ENCODE measurements at regions not wholly inside any gene's neighbourhood (a gene's known extent, or its start where the extent isn't known, plus 50 kb on each side); places are given as distances from the start of the nearest gene placed in this dataset.
A peak's percentile ranks its signal among the peaks of the same experiment; 100 is the strongest.

DNA sequence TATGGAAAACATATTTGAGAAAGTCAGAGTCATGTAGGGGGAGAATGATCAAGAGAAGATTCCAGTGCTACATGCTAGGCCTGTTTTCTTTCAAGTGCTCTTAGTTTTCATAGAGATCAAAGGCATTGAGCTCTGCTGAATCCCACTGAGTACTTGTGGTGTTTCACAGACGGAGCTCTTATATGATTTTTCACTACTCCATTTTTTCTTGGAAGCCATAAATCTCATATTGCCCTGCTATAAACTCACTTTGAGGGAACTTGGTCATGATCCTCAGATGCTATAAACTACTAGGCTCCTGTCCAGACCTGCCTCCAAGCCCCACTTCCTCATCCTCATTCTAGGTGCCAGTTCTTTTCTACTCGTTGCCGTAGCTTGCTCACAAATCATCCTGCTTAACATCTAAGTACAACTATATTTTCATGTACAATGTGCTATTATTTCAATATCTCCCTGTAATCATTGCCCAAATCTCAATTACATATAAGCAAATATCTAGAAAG is 180.8 kb upstream of the CCDC179 start:
- no peak for DNase-seq

DNA sequence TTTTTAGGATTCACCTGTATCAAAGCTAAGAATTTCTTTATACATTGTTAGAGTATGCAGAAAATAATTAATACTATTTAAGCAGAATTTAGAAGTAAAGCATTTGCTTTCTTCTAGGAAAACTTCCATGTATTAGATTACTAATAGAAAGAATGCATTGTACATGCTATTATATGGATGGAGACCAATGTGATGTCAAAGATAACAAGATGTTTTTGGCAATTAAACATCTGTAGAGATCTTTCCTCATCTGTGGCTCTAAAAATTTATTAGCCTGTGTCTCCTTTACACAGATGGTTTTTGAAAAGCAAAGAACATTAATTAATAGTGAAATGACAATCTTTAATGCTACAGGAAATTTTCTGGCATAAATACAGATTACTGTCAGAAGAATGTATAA is 198.4 kb upstream of the CCDC179 start:
- no peak for DNase-seq

DNA sequence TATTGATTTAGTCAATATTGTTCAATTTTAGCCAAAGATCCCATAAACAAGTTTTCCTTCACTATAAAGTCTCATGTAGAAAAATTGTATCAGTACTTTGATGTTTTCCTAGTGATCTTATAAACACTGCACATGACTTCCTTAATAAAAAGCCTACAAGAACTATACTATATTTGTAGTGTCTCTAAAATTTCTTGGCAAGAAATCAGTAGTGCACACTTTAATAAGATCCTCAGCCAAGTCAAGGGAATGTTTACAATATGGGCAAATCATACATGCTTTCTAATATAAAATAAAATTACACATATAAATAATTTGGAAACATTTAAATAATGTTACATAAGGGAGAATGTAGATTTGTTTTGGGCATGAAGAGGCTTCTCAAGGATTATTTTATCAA is 203.0 kb upstream of the CCDC179 start:
- no peak for DNase-seq

GRCh38 chr11:23078289-23078971 is 218.2 kb upstream of the CCDC179 start:
- no peak for DNase-seq

DNA sequence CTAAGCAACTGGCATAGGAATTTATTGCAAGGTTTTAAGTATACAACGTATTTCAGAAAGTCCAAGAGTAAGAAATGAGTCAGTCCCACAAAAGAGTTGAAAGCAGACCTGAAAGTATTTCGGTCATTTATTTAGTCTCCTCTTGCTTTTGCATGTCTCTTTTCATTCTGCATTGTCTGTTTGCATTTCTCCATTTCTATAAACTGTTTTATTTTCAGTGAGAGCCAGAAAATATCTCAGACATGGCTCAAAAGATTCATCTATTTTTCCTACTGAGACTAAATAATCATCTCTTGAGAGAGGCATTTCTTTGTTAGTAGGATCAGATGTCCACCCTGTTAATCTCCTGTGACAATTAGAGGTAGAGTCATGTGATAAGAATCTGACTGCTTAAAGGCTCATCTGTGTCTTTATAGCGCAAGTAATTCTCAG is 219.1 kb upstream of the CCDC179 start:
- no peak for DNase-seq

GRCh38 chr11:23087407-23087806 is 227.1 kb upstream of the CCDC179 start:
- DNase-seq: no peak

- DNase-seq: no peak
These were observed 230.4 kb upstream of the CCDC179 start for GRCh38 chr11:23090659-23091058.

DNA sequence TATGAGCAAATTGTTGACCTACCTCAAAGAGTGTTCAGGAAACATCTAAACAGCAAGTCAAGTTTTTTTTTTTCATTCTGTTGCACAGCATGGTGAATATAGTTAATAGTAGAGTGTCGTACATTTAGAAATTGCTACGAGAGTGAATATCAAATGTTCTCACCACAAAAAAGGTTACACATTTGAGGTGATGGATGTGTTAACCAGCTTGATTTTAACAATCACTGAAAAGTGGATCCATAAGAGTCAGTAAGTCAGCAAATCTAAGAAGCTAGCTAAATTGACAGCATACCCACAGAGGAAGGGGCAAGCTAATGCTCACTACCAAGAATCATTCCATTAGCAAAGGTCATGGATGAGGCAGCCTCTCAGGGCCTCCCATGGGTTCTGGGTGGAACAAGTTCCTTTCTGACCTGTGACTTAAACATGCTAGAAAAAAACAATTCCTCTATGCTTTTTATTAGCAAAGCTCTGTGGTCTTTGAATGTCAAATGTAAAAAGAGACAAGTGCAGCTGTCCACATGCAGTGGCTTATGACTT is 235.4 kb upstream of the CCDC179 start:
- no peak for DNase-seq

- no peak for DNase-seq
These were observed 237.6 kb upstream of the CCDC179 start for GRCh38 chr11:23097891-23098290.

DNA sequence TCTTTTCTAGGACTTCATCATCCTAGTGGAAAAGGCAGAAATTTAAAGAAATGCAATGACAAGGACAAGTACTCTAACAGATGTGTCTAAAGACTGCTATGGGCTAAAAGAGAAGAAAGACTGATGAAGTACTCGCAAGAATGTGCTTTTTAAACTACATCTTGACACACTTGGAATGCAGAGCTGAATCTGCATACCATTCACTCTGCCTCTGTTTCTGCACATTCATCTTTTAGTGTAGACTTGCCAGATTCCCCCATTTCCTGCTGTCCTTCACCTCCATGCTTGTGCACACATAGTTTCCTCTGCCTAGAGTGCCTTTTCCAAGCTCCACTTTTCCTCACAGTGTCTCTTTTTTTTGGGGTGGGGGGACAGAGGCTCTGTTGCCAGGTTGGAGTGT is 239.0 kb upstream of the CCDC179 start:
- DNase-seq: no peak

DNA sequence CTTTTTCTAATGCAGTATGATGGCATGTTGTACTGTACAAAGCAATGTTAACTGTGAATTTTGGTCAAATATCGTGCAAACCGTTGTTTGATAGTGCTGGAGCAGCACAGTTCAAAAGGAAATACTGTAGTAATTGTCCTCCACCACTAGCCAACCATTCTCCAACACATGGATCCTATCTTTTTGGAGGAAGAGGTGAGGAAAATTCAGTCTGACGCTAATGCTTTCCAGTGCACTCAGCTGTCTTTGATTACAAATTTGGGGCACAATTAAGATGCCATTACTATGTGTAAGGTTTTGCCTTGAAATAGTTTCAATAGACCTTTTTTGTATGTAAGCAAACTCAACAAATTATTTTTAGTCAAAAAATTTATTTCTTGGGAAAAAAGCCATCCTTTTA is 240.5 kb upstream of the CCDC179 start:
- no peak for DNase-seq

DNA sequence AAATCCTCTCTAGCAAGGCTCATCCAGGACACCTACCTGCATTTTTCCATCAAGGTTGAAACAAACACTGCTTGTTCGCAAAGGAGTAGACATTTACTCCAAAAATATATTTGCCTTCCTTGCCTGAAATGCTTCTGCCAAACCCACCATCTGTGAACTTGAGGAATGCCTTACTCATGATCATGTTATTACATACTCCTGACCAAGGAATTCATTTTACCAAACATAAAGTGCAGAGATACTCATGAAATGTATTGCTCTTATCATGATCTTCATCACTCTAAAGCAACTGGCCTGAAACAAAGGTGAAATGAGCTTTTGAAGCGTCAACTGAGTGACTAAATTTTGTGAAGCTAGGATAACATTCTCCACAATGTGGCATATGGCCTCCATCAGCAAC is 243.1 kb upstream of the CCDC179 start:
- DNase-seq: no peak

DNA sequence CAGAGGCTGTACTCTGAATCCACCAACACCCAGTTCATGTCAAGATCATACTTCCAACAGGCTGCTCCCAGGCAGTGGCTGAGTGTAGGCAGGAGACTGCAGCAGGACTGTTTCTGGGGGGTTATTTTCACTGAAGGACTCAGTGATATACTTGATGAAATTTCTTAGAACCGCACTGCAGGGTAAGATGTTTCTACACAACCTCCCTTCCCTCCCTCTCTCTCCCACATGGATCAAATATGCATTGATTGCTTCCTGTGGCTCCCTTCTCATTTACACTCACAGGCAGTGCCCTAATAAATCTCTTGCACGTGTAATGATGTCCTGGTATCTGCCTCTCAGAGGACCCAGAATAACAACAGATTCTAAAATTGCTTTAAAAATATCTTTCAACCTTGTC is 251.3 kb upstream of the CCDC179 start:
- DNase-seq: no peak

DNA sequence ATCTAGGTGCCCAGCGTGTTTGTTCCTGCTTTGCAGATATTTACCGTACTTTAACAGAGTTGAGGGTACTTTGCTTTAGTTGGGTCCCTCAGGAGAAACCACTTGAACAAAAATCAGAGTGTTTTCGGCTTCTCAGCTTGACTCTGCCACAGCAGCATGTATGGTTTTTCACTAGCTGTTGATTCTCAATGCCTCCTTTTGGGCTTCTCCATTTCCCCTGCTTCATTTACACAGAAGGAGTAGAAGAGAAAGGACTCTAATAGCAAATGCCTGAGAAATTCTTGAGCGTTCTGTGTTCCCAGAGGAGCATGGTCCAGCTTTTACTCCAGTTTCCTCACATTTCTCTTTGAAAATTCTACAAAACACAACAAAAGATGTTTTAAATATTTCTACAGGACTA is 252.1 kb upstream of the CCDC179 start:
- DNase-seq: no peak

DNA sequence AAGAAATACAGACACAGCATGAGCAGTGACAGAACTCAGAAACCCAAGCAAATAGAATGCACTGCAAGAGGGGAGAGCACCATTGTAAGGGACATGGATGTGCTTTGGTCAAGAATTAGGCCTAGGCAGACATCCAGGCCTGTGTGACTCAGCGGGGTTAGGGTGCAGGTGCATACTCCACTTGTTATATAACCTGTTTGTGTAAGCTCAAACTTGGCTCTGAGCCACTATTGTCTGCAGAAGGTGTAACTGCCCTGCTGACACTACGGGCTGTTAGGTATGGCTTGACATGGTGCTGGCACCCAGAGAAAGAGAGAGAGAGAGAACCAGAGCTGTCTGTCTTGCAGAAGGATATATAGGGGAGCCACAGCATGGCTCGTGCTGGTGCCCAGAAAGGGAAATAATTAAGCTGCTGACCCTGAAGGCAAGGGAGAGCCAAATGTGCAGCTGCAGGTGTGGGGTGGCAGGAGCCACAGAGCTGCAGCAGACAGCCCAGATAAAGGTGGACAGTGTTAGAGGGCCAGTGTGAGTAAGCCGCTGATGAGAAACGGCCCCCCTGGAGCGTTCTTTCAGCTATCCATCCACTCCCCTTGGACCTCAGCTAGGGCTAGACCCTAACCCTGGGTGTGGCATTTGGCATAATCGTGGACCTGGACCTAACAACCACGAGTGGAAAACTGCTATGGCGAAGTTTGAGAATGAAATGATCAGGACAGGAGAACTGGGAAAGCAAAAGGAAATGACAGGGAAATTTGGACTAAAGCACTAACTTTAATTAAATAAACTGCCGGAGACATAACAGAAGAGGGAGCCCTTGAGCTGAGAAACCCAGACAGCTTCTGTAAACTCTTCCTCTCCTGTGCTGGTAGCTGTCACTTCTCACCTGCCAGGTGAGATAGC is 253.0 kb upstream of the CCDC179 start:
- DNase-seq: peak; percentile 32

- DNase-seq: no peak
These were observed 253.6 kb upstream of the CCDC179 start for GRCh38 chr11:23113887-23114216.

DNA sequence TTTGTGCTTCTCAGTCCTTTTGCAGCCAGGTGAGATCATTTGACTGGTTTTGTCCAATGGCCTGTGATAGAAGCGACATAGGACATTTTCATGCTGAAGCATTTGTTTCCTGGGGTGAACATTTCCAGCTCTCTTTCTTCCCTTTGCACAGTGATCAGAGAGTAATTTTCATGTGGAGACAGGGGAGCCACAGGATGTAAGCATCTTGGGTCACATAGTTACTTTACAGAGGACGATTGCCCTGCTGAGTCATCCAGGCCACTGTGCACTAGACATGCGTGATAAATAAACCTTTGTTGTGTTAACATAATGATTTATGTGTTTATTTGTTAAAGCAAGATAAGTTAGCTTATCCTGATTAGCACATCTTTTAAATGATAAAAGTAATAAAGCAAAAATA is 263.5 kb upstream of the CCDC179 start:
- no peak for DNase-seq

DNA sequence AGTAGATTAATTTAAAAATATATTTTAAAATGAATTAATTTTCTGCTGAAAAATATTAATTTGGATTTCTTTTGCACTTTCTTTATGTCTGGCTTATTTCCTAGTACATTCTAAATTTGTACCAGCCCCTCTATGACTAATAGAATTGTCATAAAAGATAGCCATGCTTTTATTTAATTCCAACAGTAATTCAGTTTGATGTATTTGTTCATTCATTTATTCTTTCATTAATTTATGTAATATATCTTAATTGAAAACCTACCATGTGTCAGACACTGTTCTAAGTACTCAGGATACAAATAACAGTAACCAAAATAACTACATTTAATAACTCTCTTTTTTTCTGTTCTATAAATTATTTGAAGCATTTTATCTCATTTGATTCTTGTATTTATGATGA is 264.0 kb upstream of the CCDC179 start:
- DNase-seq: no peak

GRCh38 chr11:23124996-23125395 is 264.7 kb upstream of the CCDC179 start:
- no peak for DNase-seq

GRCh38 chr11:23127706-23128105 is 267.4 kb upstream of the CCDC179 start:
- no peak for DNase-seq

GRCh38 chr11:23134627-23135026 is 274.4 kb upstream of the CCDC179 start:
- DNase-seq: no peak

- no peak for DNase-seq
These were observed 278.5 kb upstream of the CCDC179 start for GRCh38 chr11:23138761-23139160.

DNA sequence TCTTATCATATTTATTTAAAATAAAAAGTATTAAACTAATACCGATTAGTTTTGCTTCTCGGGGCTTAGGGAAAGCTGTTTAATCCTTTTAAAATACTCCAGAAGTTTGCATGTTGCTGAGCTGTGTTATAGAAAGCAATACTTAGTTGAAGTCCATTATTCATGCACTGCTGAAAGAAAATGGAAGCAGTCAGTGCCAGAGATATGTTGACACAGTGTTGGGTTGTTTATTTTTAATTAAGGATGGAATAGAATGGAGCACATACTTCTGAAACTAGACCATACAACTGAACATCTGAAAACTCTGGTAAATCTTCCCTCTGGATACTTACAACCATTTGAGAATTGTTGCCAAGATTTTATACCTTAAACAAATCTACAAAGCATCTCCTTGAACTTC is 282.7 kb upstream of the CCDC179 start:
- no peak for DNase-seq

GRCh38 chr11:23151819-23152218 is 291.5 kb upstream of the CCDC179 start:
- no peak for DNase-seq

All from NCI-H1694 treated with DMSO at 0.1 percent for 48 hours (cell line).